ENCODE measurements at regions not wholly inside any gene's neighbourhood (a gene's known extent, or its start where the extent isn't known, plus 50 kb on each side); places are given as distances from the start of the nearest gene placed in this dataset.

GRCh38 chr20:56926501-56926900 is 297.4 kb downstream of the TFAP2C start:
- no peak for TF ChIP-seq POLR2AphosphoS5 (IDR thresholded peaks at IDR 0.05)
- TF ChIP-seq, protein P1, sequence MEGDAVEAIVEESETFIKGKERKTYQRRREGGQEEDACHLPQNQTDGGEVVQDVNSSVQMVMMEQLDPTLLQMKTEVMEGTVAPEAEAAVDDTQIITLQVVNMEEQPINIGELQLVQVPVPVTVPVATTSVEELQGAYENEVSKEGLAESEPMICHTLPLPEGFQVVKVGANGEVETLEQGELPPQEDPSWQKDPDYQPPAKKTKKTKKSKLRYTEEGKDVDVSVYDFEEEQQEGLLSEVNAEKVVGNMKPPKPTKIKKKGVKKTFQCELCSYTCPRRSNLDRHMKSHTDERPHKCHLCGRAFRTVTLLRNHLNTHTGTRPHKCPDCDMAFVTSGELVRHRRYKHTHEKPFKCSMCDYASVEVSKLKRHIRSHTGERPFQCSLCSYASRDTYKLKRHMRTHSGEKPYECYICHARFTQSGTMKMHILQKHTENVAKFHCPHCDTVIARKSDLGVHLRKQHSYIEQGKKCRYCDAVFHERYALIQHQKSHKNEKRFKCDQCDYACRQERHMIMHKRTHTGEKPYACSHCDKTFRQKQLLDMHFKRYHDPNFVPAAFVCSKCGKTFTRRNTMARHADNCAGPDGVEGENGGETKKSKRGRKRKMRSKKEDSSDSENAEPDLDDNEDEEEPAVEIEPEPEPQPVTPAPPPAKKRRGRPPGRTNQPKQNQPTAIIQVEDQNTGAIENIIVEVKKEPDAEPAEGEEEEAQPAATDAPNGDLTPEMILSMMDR (IDR thresholded peaks at IDR 0.05) = no peak
- no peak for TF ChIP-seq POLR2A (IDR thresholded peaks at IDR 0.05)
